Left lung (tissue), 4 donors: ENCODE measurements at regions not wholly inside any gene's neighbourhood (a gene's known extent, or its start where the extent isn't known, plus 50 kb on each side); places are given as distances from the start of the nearest gene placed in this dataset.

Experiments used
- ATAC-seq: fragments of 200-7000 bp; cut with Tn5 transposase; one replicate; pipeline ENCODE4 v1.9.1; 2020; ENCODE audit warnings: moderate library complexity
- DNase-seq, 4 donors: peaks; one replicate each; pipeline ENCODE4 v3.0.0-alpha.2; 2013 to 2020
- H3K27ac ChIP-seq, 2 donors: fragments of 200-600 bp; sonication (generic) in 1 of 2; one replicate each; pipeline versions ENCODE4 v1.5.0 to v1.8.0; 2020 to 2021
- H3K27me3 ChIP-seq, 2 donors: fragments of 200-600 bp; sonication (generic) in 1 of 2; one replicate each; pipeline versions ENCODE4 v1.5.0 to v1.8.0; 2020 to 2021
- H3K36me3 ChIP-seq, 2 donors: fragments of 200-600 bp; sonication (generic) in 1 of 2; one replicate each; pipeline versions ENCODE4 v1.5.0 to v1.8.0; 2020 to 2021
- H3K4me1 ChIP-seq, 2 donors: fragments of 200-600 bp; one replicate each; pipeline ENCODE4 v1.8.0; 2021
- H3K4me3 ChIP-seq, 2 donors: fragments of 200-600 bp; sonication (generic) in 1 of 2; one replicate each; pipeline versions ENCODE4 v1.5.0 to v1.8.0; 2020 to 2021; ENCODE audit warnings: mild to moderate bottlenecking in 1 of 2
- H3K9me3 ChIP-seq, 2 donors: fragments of 200-600 bp; sonication (generic) in 1 of 2; one replicate each; pipeline versions ENCODE4 v1.5.0 to v1.8.0; 2020 to 2021
- intact Hi-C, 2 donors: fragments of 100-400 bp; cut with DNase I; formaldehyde crosslinking; loops; one replicate each; pipeline versions ENCODE4 v1.11.2 to v1.14.2; 2022
- TF ChIP-seq, protein P1 (sequence below), 2 donors: fragments of 200-600 bp; sonication (generic) in 1 of 2; IDR thresholded peaks; one replicate each; pipeline versions ENCODE4 v1.5.0 to v1.8.0; 2021; ENCODE audit warnings: antibody characterized with exemption in 2 of 2
- donor health status: DM: no; HTN: yes; CAD: no.
- donor health status: DM: no; HTN: no; CAD: no.

GRCh38 chr6:82750556-82750955 lies 315.1 kb downstream of the UBE3D start:
- DNase-seq = no peak
- intact Hi-C loops = no loop called here

DNA sequence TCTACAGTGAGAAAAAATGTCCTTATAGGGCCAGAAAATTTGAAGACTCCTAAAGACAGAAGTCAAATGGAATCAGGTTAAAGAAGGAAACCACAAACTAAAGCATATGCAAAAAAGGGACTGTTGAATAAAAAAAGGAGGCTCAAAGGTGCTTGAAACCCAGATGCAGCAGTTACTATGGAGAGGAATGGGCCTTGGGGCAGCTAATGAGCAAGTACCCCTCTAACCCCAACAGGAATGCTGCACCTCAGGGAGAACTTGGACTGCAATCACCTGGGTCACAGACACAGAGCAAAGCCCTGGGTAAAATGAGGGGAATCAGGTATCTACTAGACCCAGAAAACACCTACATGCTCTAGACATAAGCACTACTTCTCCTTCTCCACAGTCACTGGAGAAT lies 313.9 kb downstream of the UBE3D start:
- Histone ChIP-seq H3K4me3 (no peak overlapping the region), H3K4me1 (no peaks in the 10 kb centered on the region), H3K36me3 (no peaks in the 10 kb centered on the region), H3K27me3 (no peaks in the 10 kb centered on the region), H3K9me3 (no peaks in the 10 kb centered on the region), H3K27ac (no peak overlapping the region)
- intact Hi-C loops = no loop called here
- no peak for ATAC-seq
- DNase-seq = no peak
- TF ChIP-seq, protein P1, sequence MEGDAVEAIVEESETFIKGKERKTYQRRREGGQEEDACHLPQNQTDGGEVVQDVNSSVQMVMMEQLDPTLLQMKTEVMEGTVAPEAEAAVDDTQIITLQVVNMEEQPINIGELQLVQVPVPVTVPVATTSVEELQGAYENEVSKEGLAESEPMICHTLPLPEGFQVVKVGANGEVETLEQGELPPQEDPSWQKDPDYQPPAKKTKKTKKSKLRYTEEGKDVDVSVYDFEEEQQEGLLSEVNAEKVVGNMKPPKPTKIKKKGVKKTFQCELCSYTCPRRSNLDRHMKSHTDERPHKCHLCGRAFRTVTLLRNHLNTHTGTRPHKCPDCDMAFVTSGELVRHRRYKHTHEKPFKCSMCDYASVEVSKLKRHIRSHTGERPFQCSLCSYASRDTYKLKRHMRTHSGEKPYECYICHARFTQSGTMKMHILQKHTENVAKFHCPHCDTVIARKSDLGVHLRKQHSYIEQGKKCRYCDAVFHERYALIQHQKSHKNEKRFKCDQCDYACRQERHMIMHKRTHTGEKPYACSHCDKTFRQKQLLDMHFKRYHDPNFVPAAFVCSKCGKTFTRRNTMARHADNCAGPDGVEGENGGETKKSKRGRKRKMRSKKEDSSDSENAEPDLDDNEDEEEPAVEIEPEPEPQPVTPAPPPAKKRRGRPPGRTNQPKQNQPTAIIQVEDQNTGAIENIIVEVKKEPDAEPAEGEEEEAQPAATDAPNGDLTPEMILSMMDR (IDR thresholded peaks at IDR 0.05) = no peak

More at GRCh38 chr6:82750556-82750955, 315.1 kb downstream of the UBE3D start:
- TF ChIP-seq, protein P1 (IDR thresholded peaks at IDR 0.05) = no peak
- Histone ChIP-seq H3K27ac (no peak overlapping the region), H3K4me3 (no peak overlapping the region), H3K4me1 (no peaks in the 10 kb centered on the region), H3K27me3 (no peaks in the 10 kb centered on the region), H3K36me3 (no peaks in the 10 kb centered on the region), H3K9me3 (no peaks in the 10 kb centered on the region)
- ATAC-seq = no peak

DNA sequence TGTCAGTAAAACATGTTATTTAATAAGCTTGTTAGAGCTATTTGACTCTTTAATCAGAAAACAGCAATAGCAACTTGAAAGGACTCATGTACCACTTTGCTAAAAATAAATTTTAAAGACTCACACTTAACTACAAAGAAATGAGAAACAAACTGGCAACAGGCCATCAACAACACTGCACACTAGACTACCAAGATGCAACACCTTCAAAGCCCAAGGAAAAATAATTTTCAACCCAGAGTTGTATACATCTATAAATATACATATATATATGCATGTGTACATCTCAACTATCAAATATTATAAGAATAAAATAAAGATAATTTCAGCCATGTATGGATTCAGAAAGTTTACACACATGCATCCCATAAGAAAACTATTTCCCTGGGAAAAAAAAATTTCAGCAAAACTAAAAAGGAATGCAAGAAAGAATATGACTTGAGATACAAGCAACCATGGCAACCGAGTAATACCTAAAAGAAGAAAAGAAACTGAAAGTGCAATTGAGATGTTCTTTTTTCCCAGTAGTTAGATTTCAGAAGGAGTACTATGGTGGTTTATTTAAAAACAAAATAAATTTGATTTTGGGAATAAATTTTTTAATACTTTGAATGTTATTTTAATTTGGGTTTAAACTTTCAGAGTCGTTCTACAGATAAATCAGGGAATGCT lies 303.8 kb downstream of the UBE3D start:
- no peaks in the 10 kb centered on the region for H3K4me1 ChIP-seq
- H3K36me3 ChIP-seq = no peaks in the 10 kb centered on the region
- H3K27ac ChIP-seq = no peak overlapping the region
- H3K9me3 ChIP-seq = no peaks in the 10 kb centered on the region
- no peak for DNase-seq
- intact Hi-C loops = no loop called here
- no peaks in the 10 kb centered on the region for H3K27me3 ChIP-seq
- H3K4me3 ChIP-seq = no peak overlapping the region
- no peak for ATAC-seq
- TF ChIP-seq, protein P1 (IDR thresholded peaks at IDR 0.05) = no peak

GRCh38 chr6:82766476-82766875 lies 299.2 kb downstream of the UBE3D start:
- Histone ChIP-seq H3K27me3 (no peaks in the 10 kb centered on the region), H3K36me3 (no peaks in the 10 kb centered on the region), H3K4me1 (no peaks in the 10 kb centered on the region), H3K27ac (no peak overlapping the region), H3K4me3 (no peak overlapping the region), H3K9me3 (no peaks in the 10 kb centered on the region)
- intact Hi-C loops = no loop called here
- TF ChIP-seq, protein P1 (IDR thresholded peaks at IDR 0.05) = no peak
- ATAC-seq (no peak), DNase-seq (no peak)

DNA sequence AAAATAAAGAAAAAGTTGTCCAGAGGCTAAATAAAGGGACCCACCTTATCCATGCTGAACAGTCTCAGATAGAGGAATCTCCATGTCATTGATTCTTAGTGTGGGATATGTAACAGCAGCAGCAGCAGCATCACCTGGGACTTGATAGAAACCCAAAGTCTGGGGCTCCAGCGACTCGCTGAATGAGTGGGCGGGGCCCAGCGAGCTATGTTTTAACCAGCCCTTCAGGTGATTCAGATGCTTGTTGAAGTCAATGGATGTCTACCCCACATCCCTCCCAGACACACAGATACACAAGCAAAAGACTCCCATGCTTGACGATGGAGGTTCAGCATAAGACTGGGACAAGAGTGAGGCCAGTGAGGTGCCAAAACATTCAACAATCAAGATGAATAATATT lies 298.6 kb downstream of the UBE3D start:
- DNase-seq = no peak
- TF ChIP-seq, protein P1 (IDR thresholded peaks at IDR 0.05) = no peak
- no peaks in the 10 kb centered on the region for H3K36me3 ChIP-seq
- ATAC-seq = no peak
- H3K27ac ChIP-seq = no peak overlapping the region
- H3K4me3 ChIP-seq = no peak overlapping the region
- intact Hi-C loops = no loop called here
- no peaks in the 10 kb centered on the region for H3K4me1 ChIP-seq
- H3K27me3 ChIP-seq = no peaks in the 10 kb centered on the region
- no peaks in the 10 kb centered on the region for H3K9me3 ChIP-seq
